GM21367 (cell line): ENCODE measurements at regions not wholly inside any gene's neighbourhood (a gene's known extent, or its start where the extent isn't known, plus 50 kb on each side); places are given as distances from the start of the nearest gene placed in this dataset.
"Not testable (repeated sequence)": the region's sequence is repeated elsewhere in the genome, so short reads cannot be mapped to it uniquely, and the experiment has no call there.

Experiments
- ATAC-seq: cut with Tn5 transposase; IDR thresholded peaks from one replicate; pipeline ENCODE4 v1.9.1; 2021; ENCODE audit not compliant: unreplicated experiment

GRCh38 chr7:66502230-66503035, 126.2 kb upstream of the KCTD7 start:
- ATAC-seq, result no peak

DNA sequence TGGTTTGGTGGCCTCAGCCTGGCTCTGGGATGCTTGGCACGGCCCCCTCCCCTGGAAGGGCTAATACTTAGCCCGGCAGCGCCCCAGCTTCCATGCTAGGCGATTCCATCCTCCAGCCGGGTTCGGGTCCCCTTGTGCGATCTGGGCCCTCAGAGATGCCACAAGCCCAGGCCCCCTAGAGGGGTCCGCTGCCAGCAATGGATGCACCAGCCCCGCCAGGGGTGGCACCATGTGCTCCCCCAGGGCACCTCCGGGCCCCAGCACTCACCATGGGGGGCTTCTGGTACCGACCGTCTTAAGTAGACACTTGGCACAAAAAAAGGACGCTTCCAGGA, 125.7 kb upstream of the KCTD7 start:
- ATAC-seq, result no peak

DNA sequence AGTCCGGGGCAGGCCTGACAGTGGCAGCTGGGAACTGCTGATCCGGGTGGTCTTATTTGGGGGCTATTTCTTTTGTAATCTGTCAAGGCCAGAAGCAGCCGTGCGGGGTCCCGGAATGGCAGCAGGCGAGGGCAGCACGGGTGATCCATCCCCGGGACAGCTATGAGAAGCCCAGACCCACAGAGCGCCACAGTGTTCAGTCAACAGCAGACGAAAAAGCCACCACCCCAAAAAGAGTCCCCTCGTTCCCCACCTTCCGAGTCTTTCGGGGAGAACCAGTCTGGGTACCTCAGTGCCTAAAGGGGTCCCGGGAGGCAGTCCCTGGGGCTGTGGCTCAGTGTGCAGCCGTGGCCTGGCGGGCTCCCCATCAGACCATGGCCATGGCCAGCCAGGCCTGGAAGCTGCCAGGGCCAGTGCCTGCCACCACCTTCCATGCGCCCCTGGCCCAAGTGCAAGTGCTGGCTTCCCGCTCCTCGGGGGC, 125.1 kb upstream of the KCTD7 start:
- no peak for ATAC-seq

DNA sequence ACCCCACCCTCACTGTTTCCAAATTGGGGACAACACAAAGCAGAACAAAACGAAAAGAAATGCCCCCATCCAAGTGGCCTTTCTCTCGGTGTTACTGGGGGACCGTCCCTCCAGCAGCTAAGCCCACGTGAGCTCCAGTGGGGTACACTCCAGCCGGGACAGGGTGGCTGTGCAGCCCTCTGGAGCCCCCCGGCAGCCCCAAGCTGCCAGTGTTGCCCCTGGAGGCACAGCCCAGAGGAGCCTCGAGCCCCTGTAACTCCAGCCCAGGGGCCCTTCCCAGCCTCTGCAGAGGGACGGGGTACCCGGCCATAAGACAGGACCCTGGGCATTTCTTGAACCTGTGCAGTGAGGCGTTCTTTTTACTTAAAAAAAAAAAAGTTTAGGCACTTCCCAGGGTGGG, 124.5 kb upstream of the KCTD7 start:
- no peak for ATAC-seq

DNA sequence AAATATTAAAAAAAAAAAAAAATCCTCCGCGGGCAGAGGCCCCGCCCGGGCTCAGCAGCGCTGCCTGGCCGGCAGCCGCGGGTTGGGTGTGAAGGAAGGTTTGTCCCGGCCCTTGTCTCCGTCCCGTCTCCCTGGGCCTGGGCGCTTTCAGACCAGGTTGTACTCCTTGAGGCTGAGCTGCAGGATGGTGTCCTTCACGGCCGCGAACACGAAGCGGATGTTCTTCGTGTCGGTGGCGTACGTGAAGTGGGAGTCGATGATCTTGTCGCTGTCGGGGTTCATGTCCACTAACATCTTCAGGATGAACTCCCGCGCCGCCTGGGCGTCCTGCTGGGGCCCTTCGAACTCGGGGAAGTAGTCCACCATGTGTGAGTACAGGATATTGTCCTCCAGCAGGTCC, 123.7 kb upstream of the KCTD7 start:
- no peak for ATAC-seq

GRCh38 chr7:66505531-66506451, 122.9 kb upstream of the KCTD7 start:
- ATAC-seq, result no peak

DNA sequence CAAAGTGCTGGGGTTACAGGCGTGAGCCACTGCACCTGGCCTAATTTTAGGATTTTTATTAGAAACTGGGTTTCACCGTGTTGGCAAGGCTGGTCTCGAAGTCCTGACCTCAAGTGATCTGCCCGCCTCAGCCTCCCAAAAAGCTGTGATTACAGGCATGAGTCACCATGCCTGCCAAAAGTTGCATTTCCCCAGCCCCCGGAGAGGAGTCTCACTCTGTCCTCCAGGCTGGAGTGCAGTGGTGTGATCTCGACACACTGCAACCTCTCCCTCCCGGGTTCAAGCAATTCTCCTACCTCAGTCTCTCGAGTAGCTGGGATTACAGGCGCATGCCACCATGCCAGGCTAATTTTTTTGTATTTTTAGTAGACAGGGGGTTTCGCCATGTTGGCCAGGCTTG, 122.0 kb upstream of the KCTD7 start:
- not testable (repeated sequence) for ATAC-seq

DNA sequence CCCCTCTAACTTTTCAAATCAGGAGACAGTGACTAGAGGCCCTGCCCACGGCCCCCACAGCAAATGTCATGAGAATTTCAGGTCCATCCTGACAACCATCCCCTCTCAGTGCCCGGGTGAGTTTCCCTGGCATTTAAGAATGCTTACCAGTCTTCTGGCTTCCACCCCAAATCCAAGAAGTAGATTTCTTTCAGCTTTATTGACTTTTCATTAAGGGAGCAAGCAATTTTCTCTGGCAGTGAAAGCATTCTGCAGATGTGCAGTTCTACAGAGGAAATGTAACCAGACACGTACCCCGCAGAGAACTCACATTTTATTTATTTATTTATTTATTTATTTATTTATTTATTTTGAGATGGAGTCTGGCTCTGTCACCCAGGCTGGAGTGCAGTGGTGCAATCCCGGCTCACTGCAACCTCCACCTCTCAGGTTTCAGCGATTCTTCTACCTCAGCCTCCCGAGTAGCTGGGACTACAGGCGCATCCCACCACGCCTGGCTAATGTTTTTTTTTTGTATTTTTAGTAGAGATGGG, 120.9 kb upstream of the KCTD7 start:
- ATAC-seq, result no peak

DNA sequence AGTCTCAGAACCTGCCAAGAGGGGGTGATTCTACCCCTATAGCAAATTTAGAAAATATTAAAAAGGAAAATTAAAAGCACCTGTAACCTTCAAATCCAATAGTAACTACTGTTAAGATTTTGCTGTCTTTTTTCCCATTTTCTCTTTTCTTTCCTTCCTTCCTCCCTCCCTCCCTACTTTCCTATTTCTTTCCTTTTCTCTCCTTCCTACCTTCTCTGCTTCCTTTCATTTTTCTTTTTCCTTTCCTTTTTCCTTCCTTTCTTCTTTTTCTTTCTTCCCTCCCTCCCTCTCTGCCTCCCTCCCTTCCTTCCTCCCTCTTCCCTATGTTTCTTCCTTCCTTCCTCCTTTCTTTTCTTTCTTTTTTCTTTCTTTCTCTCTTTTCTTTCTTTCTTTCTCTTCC, 120.2 kb upstream of the KCTD7 start:
- no peak for ATAC-seq

- ATAC-seq, result no peak
Measured at GRCh38 chr7:66514050-66514449, 114.6 kb upstream of the KCTD7 start.

DNA sequence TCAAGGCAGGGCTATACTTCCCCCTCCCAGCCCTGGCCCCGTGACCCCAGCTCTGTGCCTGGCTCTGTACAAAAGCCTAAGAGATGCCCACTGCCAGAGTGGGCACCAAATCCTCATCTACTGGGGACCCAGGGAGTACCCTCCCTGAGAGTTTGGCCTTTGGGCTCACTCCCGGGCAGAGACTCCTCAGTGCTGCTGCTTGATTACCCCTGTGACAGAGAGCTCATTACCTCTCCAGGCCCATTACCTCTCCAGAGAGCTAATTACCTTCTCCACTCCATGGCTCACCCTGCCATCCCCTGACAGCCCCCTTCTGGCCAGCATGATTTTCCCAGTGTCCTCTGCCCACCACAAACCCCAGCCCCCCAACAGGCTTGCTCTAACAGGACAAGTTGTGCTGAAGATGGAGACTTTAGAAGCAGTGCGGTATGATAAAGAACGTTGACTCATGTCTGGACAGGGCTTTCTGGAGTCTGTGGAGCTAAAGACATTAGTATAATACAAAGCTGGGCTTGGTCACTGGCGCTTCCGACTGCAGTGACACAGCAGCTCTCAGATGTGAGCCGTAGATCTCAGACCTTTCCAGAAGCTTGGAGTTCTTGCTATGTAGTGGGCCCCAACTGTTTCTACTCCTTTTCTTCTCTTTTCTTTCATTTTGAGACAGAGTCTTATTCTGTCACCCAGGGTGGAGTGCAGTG, 111.3 kb upstream of the KCTD7 start:
- no peak for ATAC-seq

- no peak for ATAC-seq
Measured at GRCh38 chr7:66518151-66518691, 110.5 kb upstream of the KCTD7 start.

GRCh38 chr7:66521675-66522074, 107.0 kb upstream of the KCTD7 start:
- ATAC-seq, result no peak

DNA sequence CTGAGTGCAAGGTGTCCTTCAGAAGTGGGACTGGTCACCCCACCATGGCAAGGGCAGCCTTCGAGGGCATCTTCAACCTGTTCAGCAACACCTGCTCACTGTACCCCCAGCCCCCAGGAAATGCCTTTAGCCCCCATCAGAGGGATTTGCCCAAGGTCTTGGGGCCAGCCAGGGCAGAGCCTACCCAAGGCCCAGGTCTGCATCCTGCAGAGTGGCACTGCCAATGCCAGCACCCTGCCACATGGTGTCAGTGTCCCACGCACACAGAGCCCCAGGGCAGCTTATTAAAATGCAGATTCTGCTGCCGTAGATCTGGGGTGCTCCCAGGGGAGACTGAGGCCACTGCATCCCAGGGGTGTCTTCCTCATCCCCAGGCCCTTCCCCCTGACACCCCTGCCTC, 106.2 kb upstream of the KCTD7 start:
- ATAC-seq, result no peak

GRCh38 chr7:66523409-66523808, 105.3 kb upstream of the KCTD7 start:
- no peak for ATAC-seq

DNA sequence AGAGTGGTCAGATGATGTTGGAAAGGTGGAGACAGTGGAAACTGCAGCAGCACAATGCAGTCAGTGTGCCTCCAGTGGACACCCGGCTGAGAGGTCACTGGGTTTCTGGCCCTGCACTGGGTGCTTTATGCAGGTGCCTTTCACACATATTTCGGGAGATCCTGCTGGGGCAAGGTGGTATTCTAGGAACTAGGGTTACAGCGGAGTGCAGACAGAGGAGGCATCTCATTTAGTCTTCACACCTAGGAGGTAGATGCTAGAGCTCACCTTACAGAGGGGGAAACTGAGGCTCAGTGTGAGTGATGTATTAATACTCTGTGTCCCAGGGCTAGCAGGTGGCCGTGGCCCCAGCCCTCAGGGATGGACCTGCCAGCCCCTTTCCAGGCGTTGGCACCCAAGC, 103.9 kb upstream of the KCTD7 start:
- ATAC-seq, result no peak

DNA sequence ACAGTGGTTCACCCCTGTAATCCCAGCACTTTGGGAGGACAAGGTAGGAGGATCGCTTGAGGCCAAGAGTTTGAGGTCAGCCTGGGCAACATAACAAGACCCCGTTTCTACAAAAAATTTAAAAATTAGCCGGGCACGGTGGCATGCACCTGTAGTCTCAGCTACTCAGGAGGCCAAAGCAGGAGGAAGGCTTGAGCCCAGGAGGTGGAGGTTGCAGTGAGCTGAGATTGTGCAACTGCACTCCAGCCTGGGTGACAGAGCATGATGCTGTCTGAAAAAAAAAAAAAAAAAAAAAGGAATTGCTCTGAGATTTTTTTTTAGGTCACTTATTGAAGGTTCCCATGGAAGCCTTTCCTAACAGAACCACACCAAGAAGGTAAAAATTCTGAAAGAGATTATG, 101.9 kb upstream of the KCTD7 start:
- not testable (repeated sequence) for ATAC-seq

DNA sequence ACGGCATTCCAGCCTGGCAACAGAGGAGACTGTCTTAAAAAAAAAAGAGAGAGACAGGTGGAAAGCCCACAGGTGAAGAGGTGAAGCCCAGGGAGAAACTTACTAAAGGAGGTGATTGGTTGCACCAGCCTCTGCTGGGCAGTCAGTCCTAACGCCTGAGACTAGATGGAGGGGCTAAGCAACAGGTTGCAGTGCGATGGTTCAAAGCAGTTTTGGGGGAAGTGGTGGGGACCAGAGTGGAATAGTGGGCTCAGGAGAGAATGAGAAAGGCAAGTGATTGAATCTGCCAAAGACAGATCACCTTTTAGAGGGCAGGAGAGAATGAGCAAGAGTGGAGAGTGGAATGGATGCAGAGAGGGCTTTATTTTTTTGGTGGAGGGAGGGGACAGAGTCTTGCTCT, 100.0 kb upstream of the KCTD7 start:
- no peak for ATAC-seq

DNA sequence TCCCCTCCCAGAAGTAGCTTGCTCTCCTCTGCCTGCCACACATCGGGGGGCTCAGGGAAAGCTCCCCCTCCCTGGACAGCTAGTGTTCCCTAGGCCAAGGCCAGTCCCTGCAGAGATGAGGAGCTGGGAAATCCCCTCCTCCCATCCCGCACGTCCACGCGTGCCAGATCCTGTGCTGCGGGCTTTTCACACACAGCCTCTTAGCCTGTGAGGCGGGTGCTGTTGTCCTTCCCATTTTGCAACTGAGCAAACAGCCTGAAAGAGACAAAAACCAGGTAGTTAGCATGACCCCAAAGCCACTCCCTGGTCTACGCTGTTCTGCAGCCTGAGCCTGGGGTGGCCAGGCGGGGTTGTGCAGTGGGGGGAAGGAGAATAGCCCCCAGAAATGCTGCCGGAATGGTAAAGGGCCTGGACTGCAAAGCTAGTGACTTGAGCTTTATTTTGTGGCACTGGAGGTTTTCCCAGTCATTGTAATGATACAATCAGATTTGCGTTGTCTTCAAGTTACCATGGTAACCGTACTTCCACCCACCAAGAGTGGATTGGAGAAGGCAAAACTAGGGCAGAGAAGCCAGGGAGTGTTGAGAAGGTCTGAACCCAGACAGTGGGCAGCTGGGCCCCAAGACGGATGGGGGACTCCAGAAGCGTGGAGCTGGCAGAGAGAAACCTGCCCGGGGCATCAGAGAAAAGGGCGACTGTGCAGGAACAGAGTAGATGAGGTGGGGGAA, 98.6 kb upstream of the KCTD7 start:
- ATAC-seq, result no peak
